ENCODE measurements at regions not wholly inside any gene's neighbourhood (a gene's known extent, or its start where the extent isn't known, plus 50 kb on each side); places are given as distances from the start of the nearest gene placed in this dataset.
A peak's percentile ranks its signal among the peaks of the same experiment; 100 is the strongest.

DNA sequence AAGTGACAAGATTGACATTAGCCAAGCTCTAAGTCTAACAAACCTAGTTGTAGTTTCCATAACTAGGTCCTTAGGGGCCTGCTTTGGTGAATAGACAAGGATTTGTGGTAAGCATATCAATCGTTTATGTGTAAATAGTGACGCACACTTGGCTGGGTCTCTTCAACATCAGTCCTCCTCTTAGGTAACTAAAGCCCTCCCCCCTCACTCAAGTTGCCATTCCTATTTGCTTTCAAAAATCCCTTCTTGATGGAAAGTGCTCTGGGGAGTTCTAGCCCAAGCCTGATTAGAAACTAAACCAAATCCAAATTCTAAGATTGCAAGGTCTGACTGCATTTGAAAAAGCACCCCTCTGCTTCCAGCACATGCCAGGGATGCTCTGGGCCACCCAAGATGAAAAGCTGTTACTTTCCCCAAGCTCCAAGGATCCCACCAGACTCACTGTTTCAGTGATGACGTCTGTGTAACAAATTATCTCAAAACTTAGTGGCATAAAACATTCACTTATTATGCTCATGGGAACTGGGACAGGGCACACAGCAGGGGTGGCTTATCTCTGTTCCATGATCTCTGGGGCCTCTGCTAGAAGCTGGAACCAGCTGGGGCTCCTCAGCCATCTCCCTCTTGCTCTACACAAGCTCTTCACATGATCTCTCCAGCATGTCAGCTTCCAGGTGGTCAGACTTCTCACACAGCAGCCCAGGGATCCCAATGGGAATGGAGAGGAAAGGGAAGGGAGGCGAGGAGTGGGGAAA lies 74.1 kb downstream of the RRAGC start:
- DNase-seq (ENCODE audit: extremely low read depth in 1 of 4, low spot score in 3 of 4), result peak; percentile 59 to 70 (median 62)
- no peaks in the 10 kb centered on the region for H3K9me1 ChIP-seq (ENCODE audit: control insufficient read depth, insufficient read depth, low read length)
- 19% methylated on average over 4 of the region's 4 CpGs for WGBS (ENCODE audit: insufficient coverage, low coverage, missing lambda C conversion rate)
- intact Hi-C loops (cut with micrococcal nuclease), result loop anchor here (1.0 kb wide), 1 partner anchor 30 kb away; no protein-coding TSS in a partner anchor
- H3K4me1 ChIP-seq (replicated peaks in 1 of 2; ENCODE audit: control insufficient read depth in 2 of 2, insufficient read depth in 2 of 2, low read length in 2 of 2), result peaks cover 39 to 68% of the 10 kb centered on the region in 2 experiments
- H3K79me2 ChIP-seq (ENCODE audit: control insufficient read depth, insufficient read depth, low read length), result no peaks in the 10 kb centered on the region
- peak; percentile 23 for FAIRE-seq
- no peak overlapping the region for H3K4me3 ChIP-seq
- in situ Hi-C loops (cut with MboI), result no loop called here
- peak overlapping the region; percentile 91 for H2AFZ ChIP-seq (ENCODE audit: low read depth, low read length)
- no peaks in the 10 kb centered on the region for H3K9me3 ChIP-seq (replicated peaks; ENCODE audit: control insufficient read depth, insufficient read depth, low read depth, low read length)
- H3K27me3 ChIP-seq (ENCODE audit: control insufficient read depth in 2 of 2, insufficient read depth in 2 of 2, low read length in 2 of 2), result no peaks in the 10 kb centered on the region
- H3K27ac ChIP-seq (ENCODE audit: extremely low read depth, low read depth, low read length), result peak overlapping the region; percentile 66
- ATAC-seq, result peak; percentile 63
- H3K36me3 ChIP-seq (ENCODE audit: control insufficient read depth, insufficient read depth, low read length), result no peaks in the 10 kb centered on the region
- POLR2A ChIA-PET, result interaction anchor here (0.5 to 1.8 kb wide), 8 partner anchors 9 to 1663 kb away, joined by 3 to 6 read pairs (median 3); no protein-coding TSS in a partner anchor
- H4K20me1 ChIP-seq (replicated peaks; ENCODE audit: control insufficient read depth, insufficient read depth, low read length), result no peaks in the 10 kb centered on the region
- peak overlapping the region; percentile 76 for H3K4me2 ChIP-seq (ENCODE audit: insufficient read depth, low read length)
- peak overlapping the region; percentile 43 to 65; a peak in 2 of 4 replicates for H3K9ac ChIP-seq (ENCODE audit: insufficient read depth in 1 of 2, low read depth in 2 of 2, low read length in 2 of 2)
- CTCF ChIA-PET (ENCODE audit: low intra/inter-chr PET ratio), result no interaction called here
- BruUV-seq (replicated peaks), result no TSS peak
- TF ChIP-seq NR4A1 (CRISPR knock-in tag; IDR thresholded peaks at IDR 0.05) (no peak), NR4A1 (tag; IDR thresholded peaks at IDR 0.05) (peak; percentile 87), ADNP (tag; IDR thresholded peaks at IDR 0.05) (no peak), TEAD1 (CRISPR knock-in tag; IDR thresholded peaks at IDR 0.05) (0 out of 4 replicates have a peak, but pooled peaks of 1 of the 2 experiments have one; percentile 12), FOXA3 (CRISPR knock-in tag; conservative IDR thresholded peaks at IDR 0.05 in 1 of 2, IDR thresholded peaks at IDR 0.05 in 1 of 2) (peak in 1 of 2 experiments; percentile 44; a peak in 2 of 4 replicates), NEUROD1 (IDR thresholded peaks at IDR 0.05; ENCODE audit: borderline replicate concordance, low read depth, low read length, partially characterized antibody) (no peak), NR2F6 (CRISPR knock-in tag; IDR thresholded peaks at IDR 0.05) (no peak), BCLAF1 (IDR thresholded peaks at IDR 0.05; ENCODE audit: borderline replicate concordance in 1 of 2, control insufficient read depth in 1 of 2, low read depth in 2 of 2, low read length in 1 of 2) (no peak), ZBTB11 (CRISPR knock-in tag; IDR thresholded peaks at IDR 0.05) (0 out of 6 replicates have a peak, but pooled peaks of 1 of the 3 experiments have one; percentile 39), ATF1 (CRISPR knock-in tag; IDR thresholded peaks at IDR 0.05) (no peak), ATF1 (tag; IDR thresholded peaks at IDR 0.05) (peak; percentile 36; the same call in 1 of the 2 replicates), EHMT2 (IDR thresholded peaks at IDR 0.05) (0 out of 2 replicates have a peak, but pooled peaks have one; percentile 26)
- TF ChIP-seq, protein P1, sequence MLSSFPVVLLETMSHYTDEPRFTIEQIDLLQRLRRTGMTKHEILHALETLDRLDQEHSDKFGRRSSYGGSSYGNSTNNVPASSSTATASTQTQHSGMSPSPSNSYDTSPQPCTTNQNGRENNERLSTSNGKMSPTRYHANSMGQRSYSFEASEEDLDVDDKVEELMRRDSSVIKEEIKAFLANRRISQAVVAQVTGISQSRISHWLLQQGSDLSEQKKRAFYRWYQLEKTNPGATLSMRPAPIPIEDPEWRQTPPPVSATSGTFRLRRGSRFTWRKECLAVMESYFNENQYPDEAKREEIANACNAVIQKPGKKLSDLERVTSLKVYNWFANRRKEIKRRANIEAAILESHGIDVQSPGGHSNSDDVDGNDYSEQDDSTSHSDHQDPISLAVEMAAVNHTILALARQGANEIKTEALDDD (IDR thresholded peaks at IDR 0.05), result peak; percentile 73

Measured in K562 (cell line).